ENCODE measurements at regions not wholly inside any gene's neighbourhood (a gene's known extent, or its start where the extent isn't known, plus 50 kb on each side); places are given as distances from the start of the nearest gene placed in this dataset.

DNA sequence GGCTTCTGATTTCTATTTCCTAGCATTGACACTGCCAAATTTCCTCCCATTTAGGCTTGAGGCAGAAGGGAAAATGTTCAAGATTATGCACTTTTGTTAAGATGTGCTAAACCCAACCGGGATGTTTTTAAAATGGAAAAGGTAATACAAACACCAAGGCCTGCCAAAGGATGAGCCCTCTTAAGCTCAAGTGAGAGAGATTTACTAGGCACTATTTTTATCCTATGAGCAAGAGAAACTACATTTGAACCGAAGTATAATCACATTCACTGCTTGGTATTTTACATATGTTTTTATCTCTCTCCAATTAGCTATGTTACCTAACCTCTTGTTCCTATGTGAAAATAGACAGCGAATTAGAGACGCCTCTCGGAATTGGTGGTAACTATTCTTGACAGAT lies 295.8 kb downstream of the GABRB3 start:
- DNase-seq, result no peak

DNA sequence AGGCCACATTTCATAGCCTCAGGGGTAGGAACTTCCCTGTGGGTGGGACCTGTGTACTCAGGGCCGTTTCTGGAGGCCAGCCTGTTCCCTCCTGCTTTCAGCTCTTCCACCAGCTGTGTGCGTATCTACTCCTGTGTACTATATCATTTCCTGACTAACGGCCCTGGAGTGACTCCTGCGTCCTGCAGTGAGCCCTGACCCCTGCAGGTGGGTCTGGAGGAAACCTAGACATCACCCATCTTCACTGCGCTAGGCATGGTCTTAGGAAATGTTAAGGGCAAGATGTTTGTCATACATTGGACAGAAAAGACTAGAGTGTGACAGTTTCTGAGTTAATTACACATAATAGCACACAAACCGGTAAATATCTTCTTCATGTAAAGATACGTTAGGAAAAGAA lies 297.3 kb downstream of the GABRB3 start:
- no peak for DNase-seq

- no peak for DNase-seq
Measured at GRCh38 chr15:26472661-26473060, 300.2 kb downstream of the GABRB3 start.

GRCh38 chr15:26461847-26462608 lies 310.8 kb downstream of the GABRB3 start:
- no peak for DNase-seq

- no peak for DNase-seq
Measured at GRCh38 chr15:26460165-26460564, 312.7 kb downstream of the GABRB3 start.

DNA sequence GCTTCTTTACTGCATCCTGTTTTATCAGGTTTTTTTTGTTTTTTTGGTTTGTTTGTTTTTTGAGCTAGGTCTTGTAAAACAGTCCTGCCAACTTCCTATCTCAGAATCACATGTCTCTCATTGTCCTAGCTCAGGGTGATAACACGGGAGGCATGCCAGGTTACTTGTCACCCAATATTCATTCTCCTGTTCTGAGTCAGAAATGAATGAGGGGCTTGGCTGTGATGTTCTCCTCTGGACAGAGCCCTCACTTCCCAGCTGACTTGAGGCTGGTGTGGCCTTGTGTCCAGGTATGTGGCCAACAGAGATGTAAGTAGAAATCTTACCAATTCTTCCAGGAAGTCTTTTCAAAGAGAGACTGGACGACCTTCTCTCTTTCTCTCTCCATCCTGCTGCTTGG lies 317.0 kb downstream of the GABRB3 start:
- DNase-seq, result no peak

GRCh38 chr15:26453914-26454313 lies 319.0 kb downstream of the GABRB3 start:
- no peak for DNase-seq

- no peak for DNase-seq
Measured at GRCh38 chr15:26451995-26452394, 320.9 kb downstream of the GABRB3 start.

DNA sequence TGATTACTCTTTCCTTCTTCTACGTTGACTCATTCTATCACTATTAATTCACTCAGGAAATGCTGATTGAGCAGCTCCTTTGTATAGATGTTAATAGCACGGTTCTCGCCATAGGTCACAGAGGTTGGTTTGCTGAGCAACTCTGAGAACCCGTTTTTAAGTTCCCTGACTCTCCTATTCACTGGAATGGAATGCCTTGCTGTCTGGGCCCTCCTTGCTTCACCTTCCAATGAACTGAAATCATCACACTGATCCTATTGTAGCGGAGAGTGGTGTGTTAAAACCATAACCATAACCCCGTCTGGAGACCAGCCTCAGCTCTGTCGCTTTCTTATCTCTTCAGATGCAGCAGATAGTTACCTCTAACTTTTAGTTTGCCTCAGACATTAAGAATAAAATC lies 323.6 kb downstream of the GABRB3 start:
- no peak for DNase-seq

GRCh38 chr15:26443321-26443720 lies 329.5 kb downstream of the GABRB3 start:
- DNase-seq, result no peak

GRCh38 chr15:26442680-26443079 lies 330.2 kb downstream of the GABRB3 start:
- no peak for DNase-seq

GRCh38 chr15:26439681-26440080 lies 333.2 kb downstream of the GABRB3 start:
- no peak for DNase-seq

DNA sequence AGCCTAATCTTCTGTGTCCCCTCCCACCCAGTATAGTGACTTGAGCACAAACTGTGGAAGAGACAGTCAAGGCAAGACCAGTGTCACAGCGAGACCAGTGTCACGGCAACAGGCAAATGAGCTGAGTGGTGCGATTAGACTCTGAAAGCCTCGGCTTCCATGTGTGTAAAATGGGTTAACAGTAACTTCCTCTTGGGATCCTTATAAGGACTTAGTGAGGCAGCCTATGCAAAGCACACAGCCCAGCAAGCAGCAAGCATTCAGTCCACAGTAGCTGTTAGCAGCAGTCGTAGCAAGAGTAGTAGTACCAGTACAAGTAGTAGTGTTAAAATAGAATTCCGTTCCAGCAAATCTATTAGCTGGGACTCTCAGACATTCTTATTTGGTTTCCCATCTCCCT lies 334.1 kb downstream of the GABRB3 start:
- DNase-seq, result no peak

DNA sequence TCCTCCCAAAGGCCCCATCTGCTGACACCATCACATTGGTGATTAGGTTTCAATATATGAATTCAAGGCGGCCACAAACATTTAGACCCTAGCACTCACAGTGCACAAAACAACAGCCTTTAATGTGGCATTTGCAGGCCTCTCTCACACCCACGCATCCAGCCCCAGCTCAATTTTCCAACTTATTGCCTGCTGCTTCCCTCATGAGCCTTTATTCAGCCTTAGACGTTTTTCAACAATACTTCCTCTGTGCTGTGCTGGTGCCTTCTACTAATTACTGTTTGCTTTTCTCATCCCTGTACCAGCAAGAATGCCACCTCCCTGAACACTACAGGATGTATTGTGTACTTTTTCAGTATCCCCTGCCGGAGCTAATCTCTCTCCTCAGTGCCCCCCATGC lies 334.6 kb downstream of the GABRB3 start:
- no peak for DNase-seq

- no peak for DNase-seq
Measured at GRCh38 chr15:26433818-26434217, 339.0 kb downstream of the GABRB3 start.

GRCh38 chr15:26433060-26433459 lies 339.8 kb downstream of the GABRB3 start:
- DNase-seq, result no peak

- DNase-seq, result no peak
Measured at GRCh38 chr15:26421065-26421464, 351.8 kb downstream of the GABRB3 start.

DNA sequence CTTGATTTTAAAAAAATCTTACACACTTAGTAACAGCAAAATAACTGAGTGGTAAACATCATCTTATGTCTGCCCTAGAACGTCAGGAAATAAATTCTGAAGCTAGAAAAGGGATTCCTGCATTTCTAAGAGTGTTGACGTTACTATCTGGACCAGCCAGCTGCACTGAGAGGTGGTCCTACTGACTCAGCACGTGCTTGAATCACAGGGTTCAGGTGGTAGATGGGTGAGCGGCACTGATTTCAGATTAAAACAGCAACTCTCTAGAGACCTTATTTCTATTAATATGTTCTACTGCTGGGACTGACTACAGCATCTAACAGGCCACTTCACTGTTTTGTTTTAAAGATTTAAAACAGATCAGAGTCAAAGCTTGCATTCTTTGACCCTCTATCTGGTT lies 377.2 kb downstream of the GABRB3 start:
- no peak for DNase-seq

DNA sequence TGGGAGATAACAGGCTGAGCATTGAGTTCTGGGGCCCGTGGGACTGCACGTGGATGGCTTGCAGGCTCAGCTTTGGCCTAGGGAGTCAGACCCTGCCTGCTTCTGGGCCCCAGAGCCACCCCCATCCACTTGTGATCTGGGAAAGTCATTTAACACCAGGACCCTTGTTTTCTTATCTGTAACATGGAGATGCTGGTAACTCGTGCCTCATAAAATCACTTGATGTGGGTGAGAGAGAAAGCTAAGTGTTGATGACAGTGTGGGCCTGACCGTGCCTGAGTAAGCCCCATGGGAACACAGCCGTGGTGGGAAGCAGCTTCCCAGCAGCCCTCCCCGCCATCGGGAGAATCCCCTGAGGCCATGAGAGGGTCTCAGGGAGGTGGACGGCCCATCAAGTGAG lies 378.1 kb downstream of the GABRB3 start:
- DNase-seq, result no peak

DNA sequence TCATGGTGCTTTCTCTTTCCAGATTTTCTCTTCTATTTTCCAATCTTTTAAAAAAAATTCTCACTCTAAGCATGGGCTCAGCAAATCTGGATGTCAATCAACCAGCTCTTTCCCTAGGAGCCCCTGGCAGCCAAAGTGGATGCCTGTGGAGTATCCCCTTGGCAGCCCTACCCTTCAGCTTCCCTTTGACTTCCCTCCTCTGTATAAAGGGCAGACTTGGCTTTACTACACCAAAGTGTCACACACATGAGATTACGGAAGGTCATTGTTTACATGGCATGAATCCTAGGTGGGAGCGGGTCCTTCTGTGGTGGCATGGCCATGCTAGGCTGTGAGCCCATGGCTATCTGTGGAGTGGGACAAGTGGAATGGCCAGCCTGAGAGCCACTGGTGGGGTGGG lies 379.9 kb downstream of the GABRB3 start:
- no peak for DNase-seq

- no peak for DNase-seq
Measured at GRCh38 chr15:26391567-26392194, 381.2 kb downstream of the GABRB3 start.

- DNase-seq, result no peak
Measured at GRCh38 chr15:26382444-26383072, 390.3 kb downstream of the GABRB3 start.

DNA sequence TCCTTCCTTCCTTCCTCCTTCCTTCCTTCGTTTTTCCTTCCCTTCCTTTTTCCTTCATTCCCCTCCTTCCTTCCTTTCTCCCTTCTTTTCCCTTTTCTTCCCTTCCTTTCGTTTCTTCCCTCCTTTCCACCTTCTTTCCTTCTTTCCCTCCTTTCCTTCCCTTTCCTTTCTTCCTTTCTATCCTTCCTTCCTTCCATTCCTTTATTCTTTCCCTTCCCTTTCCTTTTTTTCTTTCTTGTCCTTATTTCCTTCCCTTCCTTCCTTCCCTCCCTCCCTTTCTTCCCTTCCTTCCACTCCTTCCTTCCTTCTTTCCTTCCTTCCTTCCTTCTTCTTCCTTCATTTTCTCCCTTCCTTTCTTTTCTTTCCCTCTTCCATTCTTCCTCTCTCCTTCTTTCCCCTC lies 394.6 kb downstream of the GABRB3 start:
- DNase-seq, result no peak

DNA sequence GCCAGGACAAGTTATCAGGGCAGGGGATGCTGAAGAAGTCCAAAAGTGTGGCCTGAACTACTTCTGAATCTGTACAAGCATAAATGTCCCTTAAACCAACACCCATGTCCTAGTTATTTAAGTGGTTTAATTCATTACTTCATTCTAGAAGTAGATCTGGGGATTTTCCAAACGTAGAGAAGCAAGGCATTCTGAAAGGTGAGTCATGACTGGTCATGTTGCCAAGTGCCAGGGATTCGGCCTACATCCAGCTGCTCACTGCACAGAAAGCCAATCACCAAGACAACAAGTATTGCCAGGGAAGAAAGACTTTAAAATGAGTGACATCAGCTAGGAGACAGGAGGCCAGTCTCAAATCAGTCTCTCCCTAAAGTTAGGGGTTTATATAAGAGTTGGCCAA lies 396.6 kb downstream of the GABRB3 start:
- DNase-seq, result no peak

Measured in CD4-positive, alpha-beta T cell treated with Interleukin-17A for 1 hour (primary cell).